A673 (cell line): ENCODE measurements at regions not wholly inside any gene's neighbourhood (a gene's known extent, or its start where the extent isn't known, plus 50 kb on each side); places are given as distances from the start of the nearest gene placed in this dataset.

Source experiments
- CTCF ChIP-seq: fragments of 300-800, 200-600 bp; sonication (generic); conservative IDR thresholded peaks from 2 replicates; pipeline ENCODE4 v1.5.1; 2017; ENCODE audit warnings: low read depth, mild to moderate bottlenecking, antibody characterized with exemption, low read length, moderate library complexity, mixed read lengths
- EZH2 ChIP-seq: fragments of 200-600 bp; sonication (generic); IDR thresholded peaks from 2 replicates; pipeline ENCODE4 v1.6.1; 2017; ENCODE audit warnings: borderline replicate concordance, low read depth, mild to moderate bottlenecking, mixed read lengths, antibody characterized with exemption, low read length; ENCODE audit not compliant: poor library complexity, severe bottlenecking

GRCh38 chr2:5799348-5799747, 107.2 kb downstream of the SOX11 start:
- no peak for TF ChIP-seq CTCF
- TF ChIP-seq EZH2 = no peak
